K562 (cell line): ENCODE measurements at regions not wholly inside any gene's neighbourhood (a gene's known extent, or its start where the extent isn't known, plus 50 kb on each side); places are given as distances from the start of the nearest gene placed in this dataset.

ENCODE experiments used
- ATAC-seq: fragments of 200-7000 bp; cut with Tn5 transposase; 3 replicates; pipeline ENCODE4 v1.9.1; 2020; ENCODE audit warnings: moderate library complexity
- BruUV-seq: library from RNA; stranded (reverse); fragments of 400-500 nt; replicated peaks from 2 replicates; lab custom pipeline; 2021; lab: Mats Ljungman, UMichigan
- CTCF ChIA-PET: fragments of 300-600 bp; formaldehyde crosslinking; extraction: SDS; loops from one replicate; lab custom pipeline; 2021; ENCODE audit warnings: low intra/inter-chr PET ratio; lab: Yijun Ruan, JAX
- POLR2A ChIA-PET: fragments of 300-600, 350-650 bp; sonication (Branson Sonifier 250); formaldehyde crosslinking; extraction: SDS; loops from one replicate; lab custom pipeline; 2021; ENCODE audit warnings: antibody characterized with exemption, inconsistent platforms; lab: Yijun Ruan, JAX
- DNase-seq, 4 experiments: peaks; one replicate each; pipeline versions ENCODE4 v3.0.0 to v3.0.0-alpha.2; 2011 to 2018; ENCODE audit warnings: low spot score in 3 of 4, mixed read lengths in 3 of 4; ENCODE audit errors: extremely low read depth in 1 of 4
- FAIRE-seq: peaks from 2 replicates; lab custom pipeline; 2011; peaks lifted over from hg19 to GRCh38; lab: Jason Lieb, UNC
- H2AFZ ChIP-seq: 2 replicates; pipeline ENCODE4 v1.6.0; 2011; ENCODE audit warnings: low read depth, low read length, control low read depth, inconsistent platforms
- H3K27ac ChIP-seq: fragments of 200-600 bp; 3 replicates; pipeline ENCODE4 v1.8.0; 2011; ENCODE audit warnings: low read depth, mild to moderate bottlenecking, control low read depth, inconsistent platforms, low read length, moderate library complexity, mixed read lengths; ENCODE audit errors: extremely low read depth
- H3K27me3 ChIP-seq, 2 experiments: fragments of 300-600 bp in 1 of 2; 2 replicates in 1 of 2; 3 replicates in 1 of 2; pipeline versions ENCODE4 v1.6.0 to v1.8.0; 2011; ENCODE audit warnings: inconsistent platforms in 2 of 2, low read length in 2 of 2, mild to moderate bottlenecking in 1 of 2, mixed read lengths in 1 of 2, moderate library complexity in 1 of 2; ENCODE audit not compliant: control insufficient read depth in 2 of 2, insufficient read depth in 2 of 2
- H3K36me3 ChIP-seq: fragments of 300-600 bp; 3 replicates; pipeline ENCODE4 v1.8.0; 2011; ENCODE audit warnings: mild to moderate bottlenecking, low read length, inconsistent platforms; ENCODE audit not compliant: control insufficient read depth, insufficient read depth
- H3K4me1 ChIP-seq, 2 experiments: fragments of 200-600 bp in 1 of 2; replicated peaks in 1 of 2; 2 replicates in 1 of 2; 3 replicates in 1 of 2; pipeline versions ENCODE4 v1.5.1 to v1.8.0; 2011; ENCODE audit warnings: inconsistent platforms in 2 of 2, low read length in 2 of 2, mild to moderate bottlenecking in 1 of 2, mixed read lengths in 1 of 2, moderate library complexity in 1 of 2; ENCODE audit not compliant: control insufficient read depth in 2 of 2, insufficient read depth in 2 of 2
- H3K4me2 ChIP-seq: 2 replicates; pipeline ENCODE4 v1.6.1; 2011; ENCODE audit warnings: low read length, control low read depth, inconsistent platforms, mixed read lengths; ENCODE audit not compliant: insufficient read depth
- H3K4me3 ChIP-seq: fragments of 200-600 bp; sonication (generic), shearing (Covaris generic); 2 replicates; pipeline ENCODE4 v1.5.1; 2016; ENCODE audit warnings: control low read depth, inconsistent platforms
- H3K79me2 ChIP-seq: fragments of 200-600 bp; 3 replicates; pipeline ENCODE4 v1.8.0; 2011; ENCODE audit warnings: low read length, inconsistent platforms; ENCODE audit not compliant: control insufficient read depth, insufficient read depth
- H3K9ac ChIP-seq, 2 experiments: 2 replicates each; pipeline versions ENCODE4 v1.6.0 to v1.6.1; 2011; ENCODE audit warnings: low read depth in 2 of 2, low read length in 2 of 2, control low read depth in 1 of 2, inconsistent platforms in 1 of 2, mild to moderate bottlenecking in 1 of 2, mixed read lengths in 1 of 2; ENCODE audit not compliant: insufficient read depth in 1 of 2
- H3K9me1 ChIP-seq: one replicate; pipeline ENCODE4 v1.6.0; 2011; ENCODE audit warnings: inconsistent platforms, mild to moderate bottlenecking, low read length, moderate library complexity; ENCODE audit not compliant: control insufficient read depth, insufficient read depth
- H3K9me3 ChIP-seq: replicated peaks from 2 replicates; pipeline ENCODE4 v1.5.1; 2011; ENCODE audit warnings: low read depth, low read length, inconsistent platforms; ENCODE audit not compliant: control insufficient read depth, insufficient read depth
- H4K20me1 ChIP-seq: replicated peaks from 2 replicates; pipeline ENCODE4 v1.6.1; 2011; ENCODE audit warnings: low read length, inconsistent platforms, mixed read lengths; ENCODE audit not compliant: control insufficient read depth, insufficient read depth
- ADNP ChIP-seq: fragments of 200-800 bp; sonication (Bioruptor generic); IDR thresholded peaks from 2 replicates; pipeline ENCODE4 v1.6.1; 2016; ENCODE audit warnings: missing genetic modification characterization, missing compliant biosample characterization
- ARID1B ChIP-seq: fragments of 450-650 bp; IDR thresholded peaks from 2 replicates; pipeline ENCODE4 v1.6.1; 2016; ENCODE audit warnings: antibody characterized with exemption, mild to moderate bottlenecking, inconsistent platforms
- CHD2 ChIP-seq: IDR thresholded peaks from 2 replicates; pipeline ENCODE4 v1.6.1; 2011; ENCODE audit warnings: low read depth, low read length
- E2F3 ChIP-seq: fragments of 250-450 bp; sonication (Bioruptor Pico); IDR thresholded peaks from 2 replicates; pipeline ENCODE4 v1.4.0; 2020; ENCODE audit warnings: mild to moderate bottlenecking
- GTF2B ChIP-seq: IDR thresholded peaks from 2 replicates; pipeline ENCODE4 v1.6.1; 2011; ENCODE audit not compliant: insufficient read length; ENCODE audit errors: extremely low read depth
- GTF3C2 ChIP-seq: IDR thresholded peaks from 3 replicates; pipeline ENCODE4 v1.6.1; 2011; ENCODE audit warnings: borderline replicate concordance, mild to moderate bottlenecking, moderate library complexity; ENCODE audit not compliant: insufficient read length; ENCODE audit errors: extremely low read depth
- HLTF ChIP-seq: fragments of 450-650 bp; IDR thresholded peaks from 2 replicates; pipeline ENCODE4 v1.6.1; 2016
- MBD2 ChIP-seq: sonication (generic); IDR thresholded peaks from 2 replicates; pipeline ENCODE4 v1.6.1; 2016; ENCODE audit warnings: low read depth, borderline replicate concordance
- TEAD1 ChIP-seq, 2 experiments: fragments of 450-650 bp in 1 of 2; sonication (generic) in 1 of 2; formaldehyde crosslinking; IDR thresholded peaks; 2 replicates each; pipeline versions ENCODE4 v1.4.0 to v1.8.0; 2020 to 2022; ENCODE audit warnings: mild to moderate bottlenecking in 2 of 2, missing genetic modification reagents in 1 of 2
- TEAD2 ChIP-seq: fragments of 450-650 bp; IDR thresholded peaks from 2 replicates; pipeline ENCODE4 v1.6.1; 2016; ENCODE audit warnings: missing genetic modification characterization, control low read depth, missing compliant biosample characterization
- TEAD4 ChIP-seq, 2 experiments: sonication (generic) in 1 of 2; formaldehyde crosslinking in 1 of 2; IDR thresholded peaks; 2 replicates each; pipeline versions ENCODE4 v1.6.1 to v1.8.0; 2012 to 2022; ENCODE audit warnings: borderline replicate concordance in 1 of 2, inconsistent platforms in 1 of 2, low read length in 1 of 2, mild to moderate bottlenecking in 1 of 2, missing genetic modification reagents in 1 of 2
- ZNF212 ChIP-seq: fragments of 450-650 bp; formaldehyde crosslinking; IDR thresholded peaks from 2 replicates; pipeline ENCODE4 v1.4.0; 2020; ENCODE audit warnings: mild to moderate bottlenecking
- ZNF263 ChIP-seq: sonication (generic); formaldehyde crosslinking; IDR thresholded peaks from 2 replicates; pipeline ENCODE4 v1.8.0; 2022; ENCODE audit warnings: mild to moderate bottlenecking, missing genetic modification reagents, borderline replicate concordance
- ZNF444 ChIP-seq: fragments of 250-450 bp; sonication (Bioruptor Pico); IDR thresholded peaks from 2 replicates; pipeline ENCODE4 v1.4.0; 2020; ENCODE audit warnings: mild to moderate bottlenecking, moderate library complexity
- WGBS: fragments of 100-300 bp; shearing (Covaris generic); methylation state at CpG from one replicate; pipeline ENCODE4 v1.1.6; 2016; ENCODE audit warnings: low coverage, mixed read lengths; ENCODE audit not compliant: insufficient coverage; ENCODE audit errors: missing lambda C conversion rate; 5-methylcytosine and 5-hydroxymethylcytosine counted together
- in situ Hi-C: fragments of 300-500 bp; cut with MboI; formaldehyde crosslinking; loops from 4 replicates; pipeline ENCODE4 v1.15.0; 2018; ENCODE audit warnings: inconsistent platforms, mixed read lengths
- intact Hi-C: fragments of 100-400 bp; cut with micrococcal nuclease; formaldehyde crosslinking; loops from 2 replicates; pipeline ENCODE4 v1.14.2; 2022
- TF ChIP-seq, protein P1 (sequence below): sonication (generic); formaldehyde crosslinking; IDR thresholded peaks from 2 replicates; pipeline ENCODE4 v1.5.0; 2020; ENCODE audit warnings: missing genetic modification reagents
- TF ChIP-seq, protein P2 (sequence below): fragments of 450-650 bp; IDR thresholded peaks from 2 replicates; pipeline ENCODE4 v1.6.1; 2016; ENCODE audit warnings: mild to moderate bottlenecking

- TF ChIP-seq HLTF (no peak), GTF2B (no peak), ADNP (tag) (no peak)
- TF ChIP-seq, protein P1, sequence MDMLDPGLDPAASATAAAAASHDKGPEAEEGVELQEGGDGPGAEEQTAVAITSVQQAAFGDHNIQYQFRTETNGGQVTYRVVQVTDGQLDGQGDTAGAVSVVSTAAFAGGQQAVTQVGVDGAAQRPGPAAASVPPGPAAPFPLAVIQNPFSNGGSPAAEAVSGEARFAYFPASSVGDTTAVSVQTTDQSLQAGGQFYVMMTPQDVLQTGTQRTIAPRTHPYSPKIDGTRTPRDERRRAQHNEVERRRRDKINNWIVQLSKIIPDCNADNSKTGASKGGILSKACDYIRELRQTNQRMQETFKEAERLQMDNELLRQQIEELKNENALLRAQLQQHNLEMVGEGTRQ (CRISPR knock-in tag), result no peak
These were observed 87.8 kb upstream of the SIRPA start (continued) for GRCh38 chr20:1807394-1807793.

- Histone ChIP-seq H4K20me1 (no peaks in the 10 kb centered on the region), H3K9ac (no peak overlapping the region), H3K27ac (no peak overlapping the region), H3K36me3 (no peaks in the 10 kb centered on the region), H3K9me1 (no peaks in the 10 kb centered on the region), H3K4me1 (peaks cover 0 to 5% of the 10 kb centered on the region in 2 experiments; a peak in 2 of 5 replicates), H3K4me3 (no peak overlapping the region), H2AFZ (no peak overlapping the region), H3K9me3 (no peaks in the 10 kb centered on the region), H3K4me2 (no peak overlapping the region), H3K27me3 (peaks cover 4 to 30% of the 10 kb centered on the region in 2 experiments; a peak in 3 of 5 replicates), H3K79me2 (no peaks in the 10 kb centered on the region)
- 0% methylated on average over 5 of the region's 7 CpGs for WGBS
- BruUV-seq, result no TSS peak
- no peak for DNase-seq
- no peak for FAIRE-seq
- ChIA-PET POLR2A (no interaction called here), CTCF (no interaction called here)
- intact Hi-C loops (no loop called here), in situ Hi-C loops (no loop called here)
- no peak for ATAC-seq
- TF ChIP-seq GTF3C2 (no peak), ARID1B (no peak), TEAD1 (CRISPR knock-in tag; IDR thresholded peaks at IDR 0.05) (no peak), ZNF444 (CRISPR knock-in tag) (no peak), ZNF212 (CRISPR knock-in tag) (no peak), E2F3 (no peak), TEAD2 (no peak), CHD2 (no peak), TEAD4 (IDR thresholded peaks at IDR 0.05; ENCODE audit: low read length) (no peak), TEAD4 (CRISPR knock-in tag; IDR thresholded peaks at IDR 0.05; ENCODE audit: borderline replicate concordance) (no peak), ZNF263 (CRISPR knock-in tag) (no peak), MBD2 (no peak)
- TF ChIP-seq, protein P2, sequence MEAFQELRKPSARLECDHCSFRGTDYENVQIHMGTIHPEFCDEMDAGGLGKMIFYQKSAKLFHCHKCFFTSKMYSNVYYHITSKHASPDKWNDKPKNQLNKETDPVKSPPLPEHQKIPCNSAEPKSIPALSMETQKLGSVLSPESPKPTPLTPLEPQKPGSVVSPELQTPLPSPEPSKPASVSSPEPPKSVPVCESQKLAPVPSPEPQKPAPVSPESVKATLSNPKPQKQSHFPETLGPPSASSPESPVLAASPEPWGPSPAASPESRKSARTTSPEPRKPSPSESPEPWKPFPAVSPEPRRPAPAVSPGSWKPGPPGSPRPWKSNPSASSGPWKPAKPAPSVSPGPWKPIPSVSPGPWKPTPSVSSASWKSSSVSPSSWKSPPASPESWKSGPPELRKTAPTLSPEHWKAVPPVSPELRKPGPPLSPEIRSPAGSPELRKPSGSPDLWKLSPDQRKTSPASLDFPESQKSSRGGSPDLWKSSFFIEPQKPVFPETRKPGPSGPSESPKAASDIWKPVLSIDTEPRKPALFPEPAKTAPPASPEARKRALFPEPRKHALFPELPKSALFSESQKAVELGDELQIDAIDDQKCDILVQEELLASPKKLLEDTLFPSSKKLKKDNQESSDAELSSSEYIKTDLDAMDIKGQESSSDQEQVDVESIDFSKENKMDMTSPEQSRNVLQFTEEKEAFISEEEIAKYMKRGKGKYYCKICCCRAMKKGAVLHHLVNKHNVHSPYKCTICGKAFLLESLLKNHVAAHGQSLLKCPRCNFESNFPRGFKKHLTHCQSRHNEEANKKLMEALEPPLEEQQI, result no peak
These were observed 88.8 kb upstream of the SIRPA start for GRCh38 chr20:1806456-1806855.
